ENCODE measurements at regions not wholly inside any gene's neighbourhood (a gene's known extent, or its start where the extent isn't known, plus 50 kb on each side); places are given as distances from the start of the nearest gene placed in this dataset.

- TF ChIP-seq POLR2A (IDR thresholded peaks at IDR 0.05) (no peak), CTCF (IDR thresholded peaks at IDR 0.05) (no peak)
Observed at GRCh38 chr12:45131506-45131905, 80.6 kb upstream of the DBX2 start.

Data from breast epithelium (tissue), 3 donors.